Keratinocyte (primary cell): ENCODE measurements at regions not wholly inside any gene's neighbourhood (a gene's known extent, or its start where the extent isn't known, plus 50 kb on each side); places are given as distances from the start of the nearest gene placed in this dataset.

ENCODE experiments used
- DNase-seq: peaks from one replicate; pipeline ENCODE4 v3.0.0-alpha.2; 2011; ENCODE audit warnings: low read depth, missing footprints, low spot score
- FAIRE-seq: peaks from 2 replicates; lab custom pipeline; 2011; peaks lifted over from hg19 to GRCh38; lab: Jason Lieb, UNC
- H2AFZ ChIP-seq: 2 replicates; pipeline ENCODE4 v1.6.0; 2012; ENCODE audit warnings: low read length, control low read depth, inconsistent platforms; ENCODE audit not compliant: control insufficient read depth
- H3K27ac ChIP-seq: 2 replicates; pipeline ENCODE4 v1.5.1; 2011; ENCODE audit warnings: low read length; ENCODE audit not compliant: control insufficient read depth, insufficient read depth
- H3K27me3 ChIP-seq: 3 replicates; pipeline ENCODE4 v1.6.0; 2011; ENCODE audit warnings: low read length; ENCODE audit not compliant: control insufficient read depth, insufficient read depth; ENCODE audit errors: extremely low read depth
- H3K36me3 ChIP-seq, 2 experiments: 2 replicates in 1 of 2; 3 replicates in 1 of 2; pipeline ENCODE4 v1.5.1; 2011; ENCODE audit warnings: low read length in 2 of 2, mild to moderate bottlenecking in 1 of 2; ENCODE audit not compliant: control insufficient read depth in 2 of 2, insufficient read depth in 2 of 2; ENCODE audit errors: extremely low read depth in 1 of 2
- H3K4me1 ChIP-seq: 3 replicates; pipeline ENCODE4 v1.5.1; 2011; ENCODE audit warnings: low read length; ENCODE audit not compliant: control insufficient read depth, insufficient read depth; ENCODE audit errors: extremely low read depth
- H3K4me2 ChIP-seq: 3 replicates; pipeline ENCODE4 v1.6.0; 2011; ENCODE audit warnings: low read depth, low read length; ENCODE audit not compliant: control insufficient read depth, insufficient read depth; ENCODE audit errors: extremely low read depth
- H3K4me3 ChIP-seq, 3 experiments: fragments of 200-600 bp in 1 of 3; sonication (generic) in 1 of 3; 2 replicates in 2 of 3; 3 replicates in 1 of 3; pipeline ENCODE4 v1.5.1; 2011 to 2016; ENCODE audit warnings: low read length in 3 of 3, mild to moderate bottlenecking in 3 of 3, control low read depth in 2 of 3, inconsistent platforms in 1 of 3, low read depth in 1 of 3, mixed read lengths in 1 of 3, mixed run types in 1 of 3, moderate library complexity in 1 of 3; ENCODE audit not compliant: control insufficient read depth in 2 of 3, insufficient read depth in 2 of 3; ENCODE audit errors: extremely low read depth in 1 of 3
- H3K79me2 ChIP-seq: 2 replicates; pipeline ENCODE4 v1.6.0; 2012; ENCODE audit warnings: low read length; ENCODE audit not compliant: control insufficient read depth, insufficient read depth
- H3K9ac ChIP-seq: 3 replicates; pipeline ENCODE4 v1.6.0; 2011; ENCODE audit warnings: low read length; ENCODE audit not compliant: control insufficient read depth, insufficient read depth; ENCODE audit errors: extremely low read depth
- H3K9me1 ChIP-seq: 3 replicates; pipeline ENCODE4 v1.6.0; 2011; ENCODE audit warnings: low read length; ENCODE audit not compliant: control insufficient read depth, insufficient read depth; ENCODE audit errors: extremely low read depth
- H3K9me3 ChIP-seq: 2 replicates; pipeline ENCODE4 v1.5.1; 2012; ENCODE audit warnings: low read depth, low read length; ENCODE audit not compliant: control insufficient read depth
- H4K20me1 ChIP-seq: 3 replicates; pipeline ENCODE4 v1.6.0; 2011; ENCODE audit warnings: low read length; ENCODE audit not compliant: control insufficient read depth, insufficient read depth; ENCODE audit errors: extremely low read depth
- EZH2 ChIP-seq: IDR thresholded peaks from one replicate; pipeline ENCODE4 v1.6.1; 2012; ENCODE audit warnings: inconsistent platforms, mild to moderate bottlenecking, low read length, moderate library complexity
- dilution Hi-C: fragments of 300-500 bp; cut with MboI; formaldehyde crosslinking; loops from one replicate; pipeline ENCODE4 v1.7.0; 2020; ENCODE audit warnings: low sequenced_read_pairs; ENCODE audit not compliant: extremely low pct_ligation_motif_present
- TF ChIP-seq, protein P1 (sequence below), 3 experiments: IDR thresholded peaks in 1 of 3; conservative IDR thresholded peaks in 1 of 3; optimal IDR thresholded peaks in 1 of 3; 2 replicates in 2 of 3; 3 replicates in 1 of 3; pipeline versions ENCODE3 to v1.5.1; 2011; ENCODE audit warnings: low read length in 3 of 3, mild to moderate bottlenecking in 3 of 3, moderate library complexity in 2 of 3, control low read depth in 1 of 3, inconsistent platforms in 1 of 3; ENCODE audit not compliant: insufficient read depth in 2 of 3; ENCODE audit errors: extremely low read depth in 1 of 3

DNA sequence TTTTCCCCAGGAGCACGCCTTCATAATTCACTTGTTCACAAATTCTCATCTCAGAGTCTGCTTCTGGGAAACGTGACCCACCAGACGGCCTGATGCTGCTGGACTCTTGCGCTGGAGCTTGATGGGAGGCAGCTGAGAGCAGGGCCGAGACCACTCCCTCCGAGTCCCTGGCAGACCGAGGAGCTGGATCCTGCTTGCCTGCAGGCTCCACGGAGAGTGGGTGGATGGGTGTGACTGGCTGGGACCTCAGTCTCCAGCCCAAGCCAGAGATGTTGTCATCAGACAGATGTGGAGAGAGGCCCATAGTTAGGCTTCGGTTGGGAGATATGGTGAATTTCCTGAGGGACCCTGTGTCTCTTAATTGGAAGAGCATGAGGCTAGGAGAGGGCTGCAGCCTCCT is 76.4 kb downstream of the TSN start:
- no peak for FAIRE-seq
- DNase-seq, result no peak
- no peaks in the 10 kb centered on the region for H3K79me2 ChIP-seq
- H3K9ac ChIP-seq, result no peak overlapping the region
- H3K27me3 ChIP-seq, result peaks cover 8% of the 10 kb centered on the region
- no peaks in the 10 kb centered on the region for H3K9me3 ChIP-seq
- H2AFZ ChIP-seq, result no peak overlapping the region
- TF ChIP-seq EZH2, result no peak
- TF ChIP-seq, protein P1, sequence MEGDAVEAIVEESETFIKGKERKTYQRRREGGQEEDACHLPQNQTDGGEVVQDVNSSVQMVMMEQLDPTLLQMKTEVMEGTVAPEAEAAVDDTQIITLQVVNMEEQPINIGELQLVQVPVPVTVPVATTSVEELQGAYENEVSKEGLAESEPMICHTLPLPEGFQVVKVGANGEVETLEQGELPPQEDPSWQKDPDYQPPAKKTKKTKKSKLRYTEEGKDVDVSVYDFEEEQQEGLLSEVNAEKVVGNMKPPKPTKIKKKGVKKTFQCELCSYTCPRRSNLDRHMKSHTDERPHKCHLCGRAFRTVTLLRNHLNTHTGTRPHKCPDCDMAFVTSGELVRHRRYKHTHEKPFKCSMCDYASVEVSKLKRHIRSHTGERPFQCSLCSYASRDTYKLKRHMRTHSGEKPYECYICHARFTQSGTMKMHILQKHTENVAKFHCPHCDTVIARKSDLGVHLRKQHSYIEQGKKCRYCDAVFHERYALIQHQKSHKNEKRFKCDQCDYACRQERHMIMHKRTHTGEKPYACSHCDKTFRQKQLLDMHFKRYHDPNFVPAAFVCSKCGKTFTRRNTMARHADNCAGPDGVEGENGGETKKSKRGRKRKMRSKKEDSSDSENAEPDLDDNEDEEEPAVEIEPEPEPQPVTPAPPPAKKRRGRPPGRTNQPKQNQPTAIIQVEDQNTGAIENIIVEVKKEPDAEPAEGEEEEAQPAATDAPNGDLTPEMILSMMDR (optimal IDR thresholded peaks at IDR 0.05 in 1 of 3, IDR thresholded peaks at IDR 0.05 in 1 of 3, conservative IDR thresholded peaks at IDR 0.05 in 1 of 3; ENCODE audit: extremely low read depth in 1 of 3, insufficient read depth in 2 of 3, low read length in 3 of 3), result no peak
- H4K20me1 ChIP-seq, result no peaks in the 10 kb centered on the region
- no peaks in the 10 kb centered on the region for H3K36me3 ChIP-seq
- no peak overlapping the region for H3K4me2 ChIP-seq
- H3K4me3 ChIP-seq, result no peak overlapping the region
- dilution Hi-C loops, result no loop called here
- no peak overlapping the region for H3K27ac ChIP-seq
- H3K9me1 ChIP-seq, result no peaks in the 10 kb centered on the region
- no peaks in the 10 kb centered on the region for H3K4me1 ChIP-seq

DNA sequence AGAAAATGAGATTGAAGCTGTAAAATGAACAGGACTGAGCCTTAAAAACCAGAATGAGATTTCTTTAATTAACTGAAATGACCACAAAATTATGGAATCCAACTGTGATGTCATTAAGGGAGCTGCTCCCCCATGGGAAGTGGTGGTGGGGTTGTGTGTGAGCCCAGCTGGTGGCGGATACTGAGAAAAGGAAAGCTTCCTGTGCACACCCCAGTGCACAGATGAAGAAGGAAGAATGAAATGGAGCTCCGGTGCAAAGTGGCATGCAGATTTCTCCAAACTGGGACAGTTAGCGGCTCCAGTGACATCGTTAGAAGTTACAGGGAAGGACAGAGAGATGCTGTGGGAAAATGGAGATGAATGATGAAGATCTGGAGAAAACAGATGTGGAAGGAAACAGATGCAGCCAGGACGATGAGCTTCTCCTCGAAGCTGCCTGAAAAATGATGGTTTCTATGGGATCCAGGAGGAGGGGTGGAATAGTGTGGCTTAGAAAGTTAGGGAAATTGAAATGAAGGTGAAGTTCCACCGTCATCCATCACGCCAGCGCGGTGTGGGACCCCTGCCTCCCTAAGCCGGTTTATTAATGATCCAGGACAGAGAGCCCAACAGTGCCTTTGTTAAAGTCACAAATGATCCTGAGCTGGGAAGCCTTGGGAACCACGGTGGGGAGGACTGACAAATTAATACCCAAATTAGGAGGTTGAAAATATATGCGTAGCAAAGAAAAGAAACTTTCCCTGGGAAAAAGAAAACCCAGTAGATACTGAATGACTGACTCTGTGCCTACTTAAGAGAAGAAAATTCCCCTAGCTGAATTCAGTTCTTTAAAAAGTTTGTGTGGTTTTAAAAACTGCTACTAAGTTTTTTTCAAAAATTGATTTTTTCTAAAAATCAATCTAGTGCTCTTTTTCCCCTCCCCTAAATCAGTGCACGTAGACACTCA is 77.2 kb downstream of the TSN start:
- H3K79me2 ChIP-seq, result no peaks in the 10 kb centered on the region
- dilution Hi-C loops, result no loop called here
- no peaks in the 10 kb centered on the region for H4K20me1 ChIP-seq
- FAIRE-seq (no peak), DNase-seq (no peak)
- H3K9ac ChIP-seq, result no peak overlapping the region
- no peaks in the 10 kb centered on the region for H3K36me3 ChIP-seq
- TF ChIP-seq, protein P1 (optimal IDR thresholded peaks at IDR 0.05 in 1 of 3, IDR thresholded peaks at IDR 0.05 in 1 of 3, conservative IDR thresholded peaks at IDR 0.05 in 1 of 3; ENCODE audit: extremely low read depth in 1 of 3, insufficient read depth in 2 of 3, low read length in 3 of 3), result no peak
- TF ChIP-seq EZH2, result no peak
- no peaks in the 10 kb centered on the region for H3K9me3 ChIP-seq
- H3K4me2 ChIP-seq, result no peak overlapping the region
- H3K27me3 ChIP-seq, result peaks cover 8% of the 10 kb centered on the region
- no peaks in the 10 kb centered on the region for H3K4me1 ChIP-seq
- no peak overlapping the region for H3K4me3 ChIP-seq
- H3K27ac ChIP-seq, result no peak overlapping the region
- no peak overlapping the region for H2AFZ ChIP-seq
- H3K9me1 ChIP-seq, result no peaks in the 10 kb centered on the region
